22Rv1 (cell line): ENCODE measurements at regions not wholly inside any gene's neighbourhood (a gene's known extent, or its start where the extent isn't known, plus 50 kb on each side); places are given as distances from the start of the nearest gene placed in this dataset.

Experiments
- H3K27ac ChIP-seq: fragments of 450-650 bp; 2 replicates; pipeline ENCODE4 v1.5.1; 2017
- CTCF ChIP-seq: fragments of 450-650 bp; IDR thresholded peaks from 2 replicates; pipeline ENCODE4 v1.5.1; 2017; ENCODE audit warnings: mild to moderate bottlenecking
- ZFX ChIP-seq: fragments of 450-650 bp; IDR thresholded peaks from 2 replicates; pipeline ENCODE4 v1.6.1; 2017; ENCODE audit warnings: antibody characterized with exemption, borderline replicate concordance

- TF ChIP-seq CTCF: no peak
- no peak for TF ChIP-seq ZFX
- no peak overlapping the region for H3K27ac ChIP-seq
Observed at GRCh38 chr5:61831736-61832135, 474.3 kb upstream of the KIF2A start.

GRCh38 chr5:61837788-61838187 is 468.2 kb upstream of the KIF2A start:
- TF ChIP-seq ZFX (no peak), CTCF (no peak)
- H3K27ac ChIP-seq: no peak overlapping the region

GRCh38 chr5:61840361-61840760 is 465.6 kb upstream of the KIF2A start:
- no peak for TF ChIP-seq CTCF
- no peak overlapping the region for H3K27ac ChIP-seq

GRCh38 chr5:61842840-61843239 is 463.2 kb upstream of the KIF2A start:
- TF ChIP-seq CTCF (no peak), ZFX (no peak)
- no peak overlapping the region for H3K27ac ChIP-seq

GRCh38 chr5:61850696-61851095 is 455.3 kb upstream of the KIF2A start:
- TF ChIP-seq CTCF (no peak), ZFX (no peak)
- H3K27ac ChIP-seq: no peak overlapping the region

- TF ChIP-seq ZFX: no peak
- TF ChIP-seq CTCF: no peak
- no peak overlapping the region for H3K27ac ChIP-seq
Observed at GRCh38 chr5:61854531-61854930, 451.5 kb upstream of the KIF2A start.

- TF ChIP-seq CTCF (no peak), ZFX (no peak)
- H3K27ac ChIP-seq: no peak overlapping the region
Observed at GRCh38 chr5:61860978-61861377, 445.0 kb upstream of the KIF2A start.
